Ishikawa (cell line): ENCODE measurements at regions not wholly inside any gene's neighbourhood (a gene's known extent, or its start where the extent isn't known, plus 50 kb on each side); places are given as distances from the start of the nearest gene placed in this dataset.

Source experiments
- CEBPB ChIP-seq: IDR thresholded peaks from 2 replicates; pipeline ENCODE4 v1.6.1; 2012
- CREB1 ChIP-seq: IDR thresholded peaks from 2 replicates; pipeline ENCODE4 v1.6.1; 2012; ENCODE audit warnings: low read depth
- EGR1 ChIP-seq: IDR thresholded peaks from 2 replicates; pipeline ENCODE4 v1.6.1; 2012
- EP300 ChIP-seq: IDR thresholded peaks from 2 replicates; pipeline ENCODE4 v1.6.1; 2012; ENCODE audit warnings: borderline replicate concordance
- FOXM1 ChIP-seq: IDR thresholded peaks from 2 replicates; pipeline ENCODE4 v1.6.1; 2012; ENCODE audit warnings: low read depth, borderline replicate concordance
- NFIC ChIP-seq: IDR thresholded peaks from 2 replicates; pipeline ENCODE4 v1.6.1; 2012
- RAD21 ChIP-seq: IDR thresholded peaks from 2 replicates; pipeline ENCODE4 v1.6.1; 2012; ENCODE audit warnings: low read depth
- TAF1 ChIP-seq: IDR thresholded peaks from 2 replicates; pipeline ENCODE4 v1.6.1; 2012; ENCODE audit warnings: low read depth, mild to moderate bottlenecking
- TCF12 ChIP-seq: IDR thresholded peaks from 2 replicates; pipeline ENCODE4 v1.6.1; 2012; ENCODE audit warnings: low read depth
- TEAD4 ChIP-seq: IDR thresholded peaks from 2 replicates; pipeline ENCODE4 v1.6.1; 2012
- USF1 ChIP-seq: IDR thresholded peaks from 2 replicates; pipeline ENCODE4 v1.6.1; 2012
- YY1 ChIP-seq: IDR thresholded peaks from 2 replicates; pipeline ENCODE4 v1.6.1; 2012; ENCODE audit warnings: low read depth
- ZBTB7A ChIP-seq: IDR thresholded peaks from 2 replicates; pipeline ENCODE4 v1.6.1; 2012; ENCODE audit warnings: low read depth
- TF ChIP-seq, protein P1 (sequence below): IDR thresholded peaks from 2 replicates; pipeline ENCODE4 v1.6.1; 2012; ENCODE audit warnings: low read depth, mild to moderate bottlenecking
- TF ChIP-seq, protein P2 (sequence below): IDR thresholded peaks from 2 replicates; pipeline ENCODE4 v1.6.1; 2012

- TF ChIP-seq RAD21 (peak; percentile 51; the same call in 1 of the 2 replicates), TAF1 (no peak)
Observed at GRCh38 chr12:87667378-87667777, 361.8 kb downstream of the C12orf50 start.

DNA sequence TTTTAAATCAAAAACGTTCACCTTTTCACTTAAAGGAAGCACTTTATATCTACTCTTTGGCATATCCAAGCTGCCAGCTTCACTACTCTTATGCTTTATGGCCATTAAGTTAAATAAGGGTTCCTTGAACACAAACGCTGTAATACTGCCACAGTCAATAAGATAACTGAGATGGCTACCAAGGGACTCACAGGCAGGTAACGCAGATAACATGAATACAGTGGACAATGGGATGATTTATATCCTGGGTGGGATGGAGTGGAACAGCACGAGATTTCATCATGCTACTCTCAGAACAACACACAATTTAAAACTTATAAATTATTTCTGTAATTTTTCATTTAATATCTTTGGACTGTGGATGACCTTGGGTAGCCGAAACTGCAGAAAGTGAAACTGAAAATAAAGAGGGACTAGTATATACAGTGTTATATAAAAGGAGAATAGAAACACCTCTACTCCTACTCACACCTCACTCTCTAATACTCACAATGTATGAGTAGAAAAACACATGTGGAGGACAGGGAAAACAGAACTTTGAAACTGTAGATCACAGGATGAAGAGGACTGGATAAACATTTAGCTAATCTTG is 367.3 kb downstream of the C12orf50 start:
- TF ChIP-seq RAD21 (no peak), CREB1 (no peak), NFIC (no peak), FOXM1 (no peak), TAF1 (no peak), YY1 (no peak), CEBPB (no peak), TEAD4 (no peak), TCF12 (no peak), EP300 (no peak), ZBTB7A (no peak), EGR1 (no peak), USF1 (no peak)
- TF ChIP-seq, protein P1, sequence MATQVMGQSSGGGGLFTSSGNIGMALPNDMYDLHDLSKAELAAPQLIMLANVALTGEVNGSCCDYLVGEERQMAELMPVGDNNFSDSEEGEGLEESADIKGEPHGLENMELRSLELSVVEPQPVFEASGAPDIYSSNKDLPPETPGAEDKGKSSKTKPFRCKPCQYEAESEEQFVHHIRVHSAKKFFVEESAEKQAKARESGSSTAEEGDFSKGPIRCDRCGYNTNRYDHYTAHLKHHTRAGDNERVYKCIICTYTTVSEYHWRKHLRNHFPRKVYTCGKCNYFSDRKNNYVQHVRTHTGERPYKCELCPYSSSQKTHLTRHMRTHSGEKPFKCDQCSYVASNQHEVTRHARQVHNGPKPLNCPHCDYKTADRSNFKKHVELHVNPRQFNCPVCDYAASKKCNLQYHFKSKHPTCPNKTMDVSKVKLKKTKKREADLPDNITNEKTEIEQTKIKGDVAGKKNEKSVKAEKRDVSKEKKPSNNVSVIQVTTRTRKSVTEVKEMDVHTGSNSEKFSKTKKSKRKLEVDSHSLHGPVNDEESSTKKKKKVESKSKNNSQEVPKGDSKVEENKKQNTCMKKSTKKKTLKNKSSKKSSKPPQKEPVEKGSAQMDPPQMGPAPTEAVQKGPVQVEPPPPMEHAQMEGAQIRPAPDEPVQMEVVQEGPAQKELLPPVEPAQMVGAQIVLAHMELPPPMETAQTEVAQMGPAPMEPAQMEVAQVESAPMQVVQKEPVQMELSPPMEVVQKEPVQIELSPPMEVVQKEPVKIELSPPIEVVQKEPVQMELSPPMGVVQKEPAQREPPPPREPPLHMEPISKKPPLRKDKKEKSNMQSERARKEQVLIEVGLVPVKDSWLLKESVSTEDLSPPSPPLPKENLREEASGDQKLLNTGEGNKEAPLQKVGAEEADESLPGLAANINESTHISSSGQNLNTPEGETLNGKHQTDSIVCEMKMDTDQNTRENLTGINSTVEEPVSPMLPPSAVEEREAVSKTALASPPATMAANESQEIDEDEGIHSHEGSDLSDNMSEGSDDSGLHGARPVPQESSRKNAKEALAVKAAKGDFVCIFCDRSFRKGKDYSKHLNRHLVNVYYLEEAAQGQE: no peak
- TF ChIP-seq, protein P2, sequence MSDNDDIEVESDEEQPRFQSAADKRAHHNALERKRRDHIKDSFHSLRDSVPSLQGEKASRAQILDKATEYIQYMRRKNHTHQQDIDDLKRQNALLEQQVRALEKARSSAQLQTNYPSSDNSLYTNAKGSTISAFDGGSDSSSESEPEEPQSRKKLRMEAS: no peak

GRCh38 chr12:87660987-87661774 is 368.0 kb downstream of the C12orf50 start:
- no peak for TF ChIP-seq TAF1
- TF ChIP-seq USF1: no peak
- no peak for TF ChIP-seq FOXM1
- TF ChIP-seq YY1: no peak
- TF ChIP-seq EP300: no peak
- TF ChIP-seq, protein P1: no peak
- no peak for TF ChIP-seq ZBTB7A
- no peak for TF ChIP-seq RAD21
- no peak for TF ChIP-seq CREB1
- TF ChIP-seq TCF12: no peak

- TF ChIP-seq ZBTB7A: no peak
- no peak for TF ChIP-seq YY1
Observed at GRCh38 chr12:87660291-87660690, 368.9 kb downstream of the C12orf50 start.

- no peak for TF ChIP-seq CEBPB
- no peak for TF ChIP-seq USF1
- TF ChIP-seq CREB1: no peak
- no peak for TF ChIP-seq ZBTB7A
- no peak for TF ChIP-seq TEAD4
- no peak for TF ChIP-seq FOXM1
Observed at GRCh38 chr12:87656311-87656710, 372.9 kb downstream of the C12orf50 start.

- TF ChIP-seq EP300 (no peak), EGR1 (no peak), TCF12 (no peak), CREB1 (no peak), ZBTB7A (no peak), CEBPB (no peak), RAD21 (no peak), TEAD4 (no peak), USF1 (no peak), YY1 (no peak), TAF1 (no peak), NFIC (no peak), FOXM1 (no peak)
- TF ChIP-seq, protein P2: no peak
Observed at GRCh38 chr12:87651670-87652425, 377.4 kb downstream of the C12orf50 start.
